C4-2B (cell line): ENCODE measurements at regions not wholly inside any gene's neighbourhood (a gene's known extent, or its start where the extent isn't known, plus 50 kb on each side); places are given as distances from the start of the nearest gene placed in this dataset.

ENCODE experiments used
- CTCF ChIP-seq: fragments of 450-650 bp; conservative IDR thresholded peaks from 2 replicates; pipeline ENCODE4 v1.5.1; 2017; ENCODE audit warnings: mild to moderate bottlenecking
- ZFX ChIP-seq: fragments of 450-650 bp; IDR thresholded peaks from 2 replicates; pipeline ENCODE4 v1.6.1; 2017

GRCh38 chr10:64444564-64444963, 923.4 kb downstream of the REEP3 start:
- TF ChIP-seq CTCF (no peak), ZFX (no peak)
